Liver (tissue), 8 donors: ENCODE measurements at regions not wholly inside any gene's neighbourhood (a gene's known extent, or its start where the extent isn't known, plus 50 kb on each side); places are given as distances from the start of the nearest gene placed in this dataset.

Experiments used
- DNase-seq: peaks from one replicate; pipeline ENCODE4 v3.0.0-alpha.2; 2017; ENCODE audit warnings: low spot score
- H3K27ac ChIP-seq, 2 donors: one replicate each; pipeline ENCODE4 v1.7.0; 2013; ENCODE audit warnings: inconsistent platforms in 2 of 2, low read length in 2 of 2, control low read depth in 1 of 2, low read depth in 1 of 2, mild to moderate bottlenecking in 1 of 2
- H3K27me3 ChIP-seq, 4 donors: one replicate each; pipeline versions ENCODE4 v1.6.1 to v1.7.0; 2013; ENCODE audit warnings: low read length in 3 of 4, inconsistent platforms in 1 of 4, mild to moderate bottlenecking in 1 of 4, moderate library complexity in 1 of 4; ENCODE audit not compliant: control insufficient read depth in 4 of 4, insufficient read depth in 4 of 4
- H3K36me3 ChIP-seq, 4 donors: one replicate each; pipeline versions ENCODE4 v1.6.1 to v1.7.0; 2013; ENCODE audit warnings: low read length in 3 of 4, mild to moderate bottlenecking in 3 of 4, low read depth in 1 of 4, moderate library complexity in 1 of 4; ENCODE audit not compliant: control insufficient read depth in 4 of 4, insufficient read depth in 3 of 4
- H3K4me1 ChIP-seq, 4 donors: one replicate each; pipeline versions ENCODE4 v1.6.1 to v1.7.0; 2013; ENCODE audit warnings: low read length in 3 of 4, mild to moderate bottlenecking in 3 of 4, moderate library complexity in 1 of 4; ENCODE audit not compliant: control insufficient read depth in 4 of 4, insufficient read depth in 4 of 4
- H3K4me3 ChIP-seq, 3 donors: one replicate each; pipeline versions ENCODE4 v1.6.1 to v1.7.0; 2013; ENCODE audit warnings: low read length in 3 of 3, control low read depth in 1 of 3, low read depth in 1 of 3, mild to moderate bottlenecking in 1 of 3
- H3K9ac ChIP-seq, 2 donors: one replicate each; pipeline ENCODE4 v1.7.0; 2013; ENCODE audit warnings: low read length in 2 of 2, mild to moderate bottlenecking in 2 of 2, moderate library complexity in 2 of 2, control low read depth in 1 of 2, low read depth in 1 of 2
- H3K9me3 ChIP-seq, 4 donors: one replicate each; pipeline versions ENCODE4 v1.6.1 to v1.7.0; 2013; ENCODE audit warnings: low read length in 3 of 4; ENCODE audit not compliant: control insufficient read depth in 4 of 4
- EGR1 ChIP-seq, 2 donors: IDR thresholded peaks; 2 replicates each; pipeline ENCODE4 v1.6.1; 2016 to 2018; ENCODE audit warnings: antibody characterized with exemption in 2 of 2, low read depth in 2 of 2
- FOXA1 ChIP-seq: IDR thresholded peaks from 2 replicates; pipeline ENCODE4 v1.6.1; 2016; ENCODE audit warnings: antibody characterized with exemption
- FOXA2 ChIP-seq: IDR thresholded peaks from 2 replicates; pipeline ENCODE4 v1.6.1; 2016; ENCODE audit warnings: antibody characterized with exemption
- GABPA ChIP-seq, 2 donors: IDR thresholded peaks in 1 of 2; conservative IDR thresholded peaks in 1 of 2; 2 replicates each; pipeline ENCODE4 v1.6.1; 2016; ENCODE audit warnings: antibody characterized with exemption in 2 of 2, mild to moderate bottlenecking in 1 of 2, moderate library complexity in 1 of 2
- HNF4A ChIP-seq, 2 donors: conservative IDR thresholded peaks; 2 replicates each; pipeline ENCODE4 v1.6.1; 2016; ENCODE audit warnings: antibody characterized with exemption in 2 of 2, mild to moderate bottlenecking in 2 of 2
- HNF4G ChIP-seq: IDR thresholded peaks from 2 replicates; pipeline ENCODE4 v1.6.1; 2016; ENCODE audit warnings: antibody characterized with exemption
- JUND ChIP-seq, 2 donors: IDR thresholded peaks; 2 replicates each; pipeline ENCODE4 v1.6.1; 2016; ENCODE audit warnings: antibody characterized with exemption in 2 of 2
- NR2F2 ChIP-seq: IDR thresholded peaks from 2 replicates; pipeline ENCODE4 v1.6.1; 2016; ENCODE audit warnings: antibody characterized with exemption
- RAD21 ChIP-seq, 2 donors: IDR thresholded peaks; 2 replicates each; pipeline ENCODE4 v1.6.1; 2016; ENCODE audit warnings: antibody characterized with exemption in 2 of 2, mild to moderate bottlenecking in 2 of 2
- SP1 ChIP-seq: IDR thresholded peaks from 2 replicates; pipeline ENCODE4 v1.6.1; 2018; ENCODE audit warnings: antibody characterized with exemption, mild to moderate bottlenecking
- TAF1 ChIP-seq: conservative IDR thresholded peaks from 2 replicates; pipeline ENCODE4 v1.6.1; 2016; ENCODE audit warnings: antibody characterized with exemption, mild to moderate bottlenecking
- YY1 ChIP-seq: IDR thresholded peaks from 2 replicates; pipeline ENCODE4 v1.6.1; 2016; ENCODE audit warnings: antibody characterized with exemption, mild to moderate bottlenecking
- ZBTB33 ChIP-seq: IDR thresholded peaks from 2 replicates; pipeline ENCODE4 v1.6.1; 2016; ENCODE audit warnings: antibody characterized with exemption
- WGBS: extraction: QIAGEN DNeasy Blood & Tissue Kit; methylation state at CpG from one replicate; pipeline ENCODE4 v1.1.7; 2013; 5-methylcytosine and 5-hydroxymethylcytosine counted together
- TF ChIP-seq, protein P1 (sequence below): IDR thresholded peaks from 2 replicates; pipeline ENCODE4 v1.6.1; 2016; ENCODE audit warnings: antibody characterized with exemption
- TF ChIP-seq, protein P2 (sequence below): fragments of 150-350 bp; IDR thresholded peaks from 2 replicates; pipeline ENCODE4 v1.5.1; 2017; ENCODE audit warnings: improper control_type of control experiment, low read depth, low read length; ENCODE audit not compliant: missing input control
- donor health status: healthy.
- donor health status: healthy.
- donor health status: healthy.
- donor health status: healthy.
- donor health status: healthy.

- TF ChIP-seq ZBTB33 (no peak), HNF4A (conservative IDR thresholded peaks at IDR 0.05) (no peak), FOXA1 (no peak), GABPA (IDR thresholded peaks at IDR 0.05 in 1 of 2, conservative IDR thresholded peaks at IDR 0.05 in 1 of 2) (no peak), JUND (IDR thresholded peaks at IDR 0.05) (no peak), SP1 (no peak), FOXA2 (no peak), EGR1 (IDR thresholded peaks at IDR 0.05; ENCODE audit: low read depth in 2 of 2) (no peak)
- TF ChIP-seq, protein P1, sequence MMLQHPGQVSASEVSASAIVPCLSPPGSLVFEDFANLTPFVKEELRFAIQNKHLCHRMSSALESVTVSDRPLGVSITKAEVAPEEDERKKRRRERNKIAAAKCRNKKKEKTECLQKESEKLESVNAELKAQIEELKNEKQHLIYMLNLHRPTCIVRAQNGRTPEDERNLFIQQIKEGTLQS, result no peak
Observed at GRCh38 chr2:220014961-220015360, 387.5 kb downstream of the SLC4A3 start (continued).

DNA sequence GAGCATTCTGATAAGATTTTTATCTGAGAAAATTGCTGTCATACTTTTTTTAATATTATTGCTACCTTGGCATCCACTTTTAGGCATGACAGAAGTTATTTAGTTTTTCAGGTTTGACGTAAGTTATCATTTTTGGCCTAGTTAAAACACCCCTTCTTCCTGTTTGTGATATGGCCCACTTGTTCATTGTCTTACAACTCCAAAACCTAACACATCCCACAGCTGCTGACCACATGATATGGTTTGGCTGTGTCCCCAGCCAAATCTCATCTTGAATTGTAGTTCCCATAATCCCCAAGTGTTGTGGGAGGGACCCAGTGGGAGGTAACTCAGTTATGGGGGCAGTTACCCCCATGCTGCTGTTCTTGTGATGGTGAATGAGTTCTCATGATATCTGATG lies 388.1 kb downstream of the SLC4A3 start:
- Histone ChIP-seq H3K9ac (no peak overlapping the region), H3K27ac (no peak overlapping the region), H3K27me3 (no peaks in the 10 kb centered on the region), H3K4me3 (no peak overlapping the region), H3K4me1 (no peaks in the 10 kb centered on the region), H3K36me3 (no peaks in the 10 kb centered on the region), H3K9me3 (peaks cover 0 to 2% (median 0%) of the 10 kb centered on the region in 4 donors)
- WGBS, result 48% methylated on average over 1 of the region's 1 CpG
- no peak for DNase-seq
- TF ChIP-seq FOXA1 (no peak), YY1 (no peak), JUND (IDR thresholded peaks at IDR 0.05) (no peak), NR2F2 (no peak), HNF4A (conservative IDR thresholded peaks at IDR 0.05) (no peak)

- H3K36me3 ChIP-seq, result no peaks in the 10 kb centered on the region
- WGBS, result 76% methylated on average over 1 of the region's 1 CpG
- no peaks in the 10 kb centered on the region for H3K4me1 ChIP-seq
- H3K27me3 ChIP-seq, result no peaks in the 10 kb centered on the region
- no peak overlapping the region for H3K27ac ChIP-seq
- peaks cover 0 to 5% (median under 1%) of the 10 kb centered on the region in 4 donors for H3K9me3 ChIP-seq
- TF ChIP-seq RAD21 (IDR thresholded peaks at IDR 0.05) (no peak), GABPA (IDR thresholded peaks at IDR 0.05 in 1 of 2, conservative IDR thresholded peaks at IDR 0.05 in 1 of 2) (no peak), ZBTB33 (no peak), EGR1 (IDR thresholded peaks at IDR 0.05; ENCODE audit: low read depth in 2 of 2) (no peak), JUND (IDR thresholded peaks at IDR 0.05) (no peak), HNF4G (no peak), TAF1 (no peak)
- TF ChIP-seq, protein P2, sequence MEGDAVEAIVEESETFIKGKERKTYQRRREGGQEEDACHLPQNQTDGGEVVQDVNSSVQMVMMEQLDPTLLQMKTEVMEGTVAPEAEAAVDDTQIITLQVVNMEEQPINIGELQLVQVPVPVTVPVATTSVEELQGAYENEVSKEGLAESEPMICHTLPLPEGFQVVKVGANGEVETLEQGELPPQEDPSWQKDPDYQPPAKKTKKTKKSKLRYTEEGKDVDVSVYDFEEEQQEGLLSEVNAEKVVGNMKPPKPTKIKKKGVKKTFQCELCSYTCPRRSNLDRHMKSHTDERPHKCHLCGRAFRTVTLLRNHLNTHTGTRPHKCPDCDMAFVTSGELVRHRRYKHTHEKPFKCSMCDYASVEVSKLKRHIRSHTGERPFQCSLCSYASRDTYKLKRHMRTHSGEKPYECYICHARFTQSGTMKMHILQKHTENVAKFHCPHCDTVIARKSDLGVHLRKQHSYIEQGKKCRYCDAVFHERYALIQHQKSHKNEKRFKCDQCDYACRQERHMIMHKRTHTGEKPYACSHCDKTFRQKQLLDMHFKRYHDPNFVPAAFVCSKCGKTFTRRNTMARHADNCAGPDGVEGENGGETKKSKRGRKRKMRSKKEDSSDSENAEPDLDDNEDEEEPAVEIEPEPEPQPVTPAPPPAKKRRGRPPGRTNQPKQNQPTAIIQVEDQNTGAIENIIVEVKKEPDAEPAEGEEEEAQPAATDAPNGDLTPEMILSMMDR, result no peak
- H3K9ac ChIP-seq, result no peak overlapping the region
- DNase-seq, result no peak
- H3K4me3 ChIP-seq, result no peak overlapping the region
Observed at GRCh38 chr2:220025207-220025606, 397.8 kb downstream of the SLC4A3 start.
